Astrocyte (in vitro differentiated cells and primary cell): ENCODE measurements at regions not wholly inside any gene's neighbourhood (a gene's known extent, or its start where the extent isn't known, plus 50 kb on each side); places are given as distances from the start of the nearest gene placed in this dataset.

Experiments
- DNase-seq: peaks from one replicate; pipeline ENCODE4 v3.0.0-alpha.2; 2010; ENCODE audit warnings: low read depth
- FAIRE-seq: peaks from 2 replicates; lab custom pipeline; 2011; peaks lifted over from hg19 to GRCh38; lab: Jason Lieb, UNC
- H2AFZ ChIP-seq: 2 replicates; pipeline ENCODE4 v1.6.0; 2012; ENCODE audit warnings: low read depth, low read length, inconsistent platforms
- H3K27ac ChIP-seq: 2 replicates; pipeline ENCODE4 v1.5.1; 2011; ENCODE audit warnings: low read depth, low read length, inconsistent platforms
- H3K27me3 ChIP-seq: 2 replicates; pipeline ENCODE4 v1.6.0; 2011; ENCODE audit warnings: low read length, inconsistent platforms; ENCODE audit not compliant: insufficient read depth
- H3K36me3 ChIP-seq: 2 replicates; pipeline ENCODE4 v1.5.1; 2011; ENCODE audit warnings: low read length, inconsistent platforms; ENCODE audit not compliant: insufficient read depth
- H3K4me1 ChIP-seq: 2 replicates; pipeline ENCODE4 v1.5.1; 2011; ENCODE audit warnings: low read length, inconsistent platforms; ENCODE audit not compliant: insufficient read depth
- H3K4me2 ChIP-seq: 2 replicates; pipeline ENCODE4 v1.6.0; 2012; ENCODE audit warnings: low read length, inconsistent platforms
- H3K4me3 ChIP-seq: 2 replicates; pipeline ENCODE4 v1.5.1; 2011; ENCODE audit warnings: low read depth, mild to moderate bottlenecking, low read length, inconsistent platforms; ENCODE audit not compliant: insufficient read depth
- H3K79me2 ChIP-seq: 2 replicates; pipeline ENCODE4 v1.6.0; 2012; ENCODE audit warnings: mild to moderate bottlenecking, low read length, inconsistent platforms; ENCODE audit not compliant: insufficient read depth
- H3K9ac ChIP-seq: 2 replicates; pipeline ENCODE4 v1.6.0; 2012; ENCODE audit warnings: mild to moderate bottlenecking, low read length, inconsistent platforms
- H3K9me3 ChIP-seq: 2 replicates; pipeline ENCODE4 v1.5.1; 2012; ENCODE audit warnings: low read depth, mild to moderate bottlenecking, low read length, inconsistent platforms; ENCODE audit not compliant: insufficient read depth
- H4K20me1 ChIP-seq: 2 replicates; pipeline ENCODE4 v1.6.0; 2012; ENCODE audit warnings: low read length, inconsistent platforms; ENCODE audit not compliant: insufficient read depth
- H3K27ac Mint-ChIP-seq: one replicate; pipeline ENCODE4 v1.8.0; 2021; ENCODE audit warnings: mild to moderate bottlenecking, mixed read lengths; ENCODE audit not compliant: unreplicated experiment
- H3K27me3 Mint-ChIP-seq: one replicate; pipeline ENCODE4 v1.8.0; 2021; ENCODE audit warnings: low read depth, mixed read lengths; ENCODE audit not compliant: unreplicated experiment
- H3K36me3 Mint-ChIP-seq: one replicate; pipeline ENCODE4 v1.8.0; 2021; ENCODE audit warnings: low read depth, mixed read lengths; ENCODE audit not compliant: unreplicated experiment
- H3K4me1 Mint-ChIP-seq: one replicate; pipeline ENCODE4 v1.8.0; 2021; ENCODE audit warnings: low read depth, mixed read lengths; ENCODE audit not compliant: unreplicated experiment
- H3K4me3 Mint-ChIP-seq: one replicate; pipeline ENCODE4 v1.8.0; 2021; ENCODE audit warnings: mild to moderate bottlenecking, moderate library complexity, mixed read lengths; ENCODE audit not compliant: unreplicated experiment
- H3K9me3 Mint-ChIP-seq: one replicate; pipeline ENCODE4 v1.8.0; 2021; ENCODE audit warnings: mild to moderate bottlenecking, mixed read lengths; ENCODE audit not compliant: unreplicated experiment
- CTCF ChIP-seq: IDR thresholded peaks from 2 replicates; pipeline ENCODE4 v1.5.1; 2011; ENCODE audit warnings: low read depth, mild to moderate bottlenecking, inconsistent platforms, low read length, moderate library complexity; ENCODE audit not compliant: insufficient read depth
- EZH2 ChIP-seq: IDR thresholded peaks from 2 replicates; pipeline ENCODE4 v1.6.1; 2012; ENCODE audit warnings: mild to moderate bottlenecking, low read length, inconsistent platforms; ENCODE audit not compliant: insufficient read depth

- no peaks in the 10 kb centered on the region for H3K9me3 ChIP-seq
Observed at GRCh38 chr15:96947296-96948229, 617.1 kb downstream of the NR2F2 start.

GRCh38 chr15:96948981-96949380, 618.5 kb downstream of the NR2F2 start:
- H2AFZ ChIP-seq, result no peak overlapping the region
- no peaks in the 10 kb centered on the region for H3K4me1 ChIP-seq
- no peaks in the 10 kb centered on the region for H3K9me3 ChIP-seq
- no peak overlapping the region for H3K9ac ChIP-seq
- H3K36me3 ChIP-seq, result no peaks in the 10 kb centered on the region
- H3K27me3 ChIP-seq, result peaks cover 3% of the 10 kb centered on the region
- TF ChIP-seq CTCF (no peak), EZH2 (no peak)
- H3K9me3 Mint-ChIP-seq, result peaks cover 2% of the 10 kb centered on the region
- H3K4me2 ChIP-seq, result no peak overlapping the region
- H3K27me3 Mint-ChIP-seq, result peaks cover 35% of the 10 kb centered on the region
- DNase-seq (no peak), FAIRE-seq (no peak)
- H3K4me3 ChIP-seq, result no peak overlapping the region
- H3K27ac Mint-ChIP-seq, result no peak overlapping the region
- H3K4me1 Mint-ChIP-seq, result no peaks in the 10 kb centered on the region
- H3K36me3 Mint-ChIP-seq, result no peaks in the 10 kb centered on the region
- H3K27ac ChIP-seq, result no peak overlapping the region
- no peaks in the 10 kb centered on the region for H3K79me2 ChIP-seq
- no peaks in the 10 kb centered on the region for H4K20me1 ChIP-seq
- no peak overlapping the region for H3K4me3 Mint-ChIP-seq

More at GRCh38 chr15:96947296-96948229, 617.1 kb downstream of the NR2F2 start:
- Mint-ChIP-seq H3K4me1 (no peaks in the 10 kb centered on the region), H3K27ac (no peak overlapping the region), H3K9me3 (no peaks in the 10 kb centered on the region), H3K4me3 (peak overlapping the region; percentile 73), H3K36me3 (no peaks in the 10 kb centered on the region), H3K27me3 (peaks cover 31% of the 10 kb centered on the region)
- Histone ChIP-seq H3K79me2 (no peaks in the 10 kb centered on the region), H3K4me2 (peak overlapping the region; percentile 78), H3K36me3 (no peaks in the 10 kb centered on the region), H3K4me1 (no peaks in the 10 kb centered on the region), H4K20me1 (no peaks in the 10 kb centered on the region), H3K27me3 (peaks cover 3% of the 10 kb centered on the region), H3K27ac (no peak overlapping the region), H2AFZ (peak overlapping the region; percentile 63), H3K9ac (no peak overlapping the region), H3K4me3 (peak overlapping the region; percentile 28)
- DNase-seq (no peak), FAIRE-seq (no peak)
- TF ChIP-seq EZH2, result no peak
- no peak for TF ChIP-seq CTCF

- Histone ChIP-seq H3K4me2 (no peak overlapping the region), H2AFZ (no peak overlapping the region), H3K27me3 (no peaks in the 10 kb centered on the region), H3K79me2 (no peaks in the 10 kb centered on the region), H3K9ac (no peak overlapping the region), H3K27ac (no peak overlapping the region), H4K20me1 (no peaks in the 10 kb centered on the region), H3K4me3 (no peak overlapping the region), H3K9me3 (no peaks in the 10 kb centered on the region), H3K36me3 (no peaks in the 10 kb centered on the region), H3K4me1 (no peaks in the 10 kb centered on the region)
- Mint-ChIP-seq H3K27ac (no peak overlapping the region), H3K36me3 (no peaks in the 10 kb centered on the region), H3K4me3 (no peak overlapping the region), H3K4me1 (peaks cover 2% of the 10 kb centered on the region), H3K27me3 (peaks cover 16% of the 10 kb centered on the region), H3K9me3 (peaks cover under 1% of the 10 kb centered on the region)
- FAIRE-seq (no peak), DNase-seq (no peak)
- TF ChIP-seq CTCF (no peak), EZH2 (no peak)
Observed at GRCh38 chr15:96958721-96959120, 628.2 kb downstream of the NR2F2 start.
